GM18870 (cell line): ENCODE measurements at regions not wholly inside any gene's neighbourhood (a gene's known extent, or its start where the extent isn't known, plus 50 kb on each side); places are given as distances from the start of the nearest gene placed in this dataset.

Source experiments
- ATAC-seq: cut with Tn5 transposase; IDR thresholded peaks from one replicate; pipeline ENCODE4 v1.9.1; 2021; ENCODE audit warnings: moderate library complexity; ENCODE audit not compliant: unreplicated experiment

GRCh38 chr20:7689151-7689550 lies 251.1 kb downstream of the HAO1 start:
- no peak for ATAC-seq

- no peak for ATAC-seq
Measured at GRCh38 chr20:7691647-7692269, 248.5 kb downstream of the HAO1 start.

GRCh38 chr20:7692478-7692877 lies 247.8 kb downstream of the HAO1 start:
- ATAC-seq: no peak

GRCh38 chr20:7693761-7694160 lies 246.5 kb downstream of the HAO1 start:
- no peak for ATAC-seq

GRCh38 chr20:7695051-7695495 lies 245.2 kb downstream of the HAO1 start:
- ATAC-seq: no peak

- ATAC-seq: no peak
Measured at GRCh38 chr20:7695635-7696034, 244.6 kb downstream of the HAO1 start.

GRCh38 chr20:7696311-7696710 lies 243.9 kb downstream of the HAO1 start:
- no peak for ATAC-seq

GRCh38 chr20:7702141-7702540 lies 238.1 kb downstream of the HAO1 start:
- no peak for ATAC-seq

GRCh38 chr20:7703551-7703961 lies 236.7 kb downstream of the HAO1 start:
- ATAC-seq: no peak

- no peak for ATAC-seq
Measured at GRCh38 chr20:7703996-7704395, 236.3 kb downstream of the HAO1 start.

- no peak for ATAC-seq
Measured at GRCh38 chr20:7708112-7708511, 232.1 kb downstream of the HAO1 start.

GRCh38 chr20:7708782-7709181 lies 231.5 kb downstream of the HAO1 start:
- ATAC-seq: no peak

GRCh38 chr20:7710440-7710839 lies 229.8 kb downstream of the HAO1 start:
- no peak for ATAC-seq

GRCh38 chr20:7712661-7713060 lies 227.6 kb downstream of the HAO1 start:
- no peak for ATAC-seq

- no peak for ATAC-seq
Measured at GRCh38 chr20:7714549-7714948, 225.7 kb downstream of the HAO1 start.

GRCh38 chr20:7716286-7716972 lies 223.8 kb downstream of the HAO1 start:
- no peak for ATAC-seq

- no peak for ATAC-seq
Measured at GRCh38 chr20:7722564-7722963, 217.7 kb downstream of the HAO1 start.

GRCh38 chr20:7723284-7723683 lies 217.0 kb downstream of the HAO1 start:
- no peak for ATAC-seq

GRCh38 chr20:7728338-7728737 lies 211.9 kb downstream of the HAO1 start:
- ATAC-seq: no peak

GRCh38 chr20:7734216-7734615 lies 206.0 kb downstream of the HAO1 start:
- no peak for ATAC-seq

- no peak for ATAC-seq
Measured at GRCh38 chr20:7736336-7736735, 203.9 kb downstream of the HAO1 start.

- no peak for ATAC-seq
Measured at GRCh38 chr20:7741866-7742265, 198.4 kb downstream of the HAO1 start.

GRCh38 chr20:7742479-7742878 lies 197.8 kb downstream of the HAO1 start:
- no peak for ATAC-seq
